GM12878 (cell line): ENCODE measurements at regions not wholly inside any gene's neighbourhood (a gene's known extent, or its start where the extent isn't known, plus 50 kb on each side); places are given as distances from the start of the nearest gene placed in this dataset.

Source experiments
- ATAC-seq: fragments of 200-7000 bp; cut with Tn5 transposase; 3 replicates; pipeline ENCODE4 v1.9.1; 2020; ENCODE audit warnings: mild to moderate bottlenecking, moderate library complexity
- BruUV-seq: library from RNA; stranded (reverse); fragments of 400-500 nt; replicated peaks from 2 replicates; lab custom pipeline; 2021; lab: Mats Ljungman, UMichigan
- CTCF ChIA-PET: fragments of 300-600 bp; sonication (Branson Sonifier 250); formaldehyde crosslinking; extraction: SDS; loops from one replicate; lab custom pipeline; 2021; ENCODE audit warnings: inconsistent platforms; lab: Yijun Ruan, JAX
- POLR2A ChIA-PET: fragments of 350-600 bp; formaldehyde crosslinking; extraction: SDS; loops from one replicate; lab custom pipeline; 2021; ENCODE audit warnings: inconsistent platforms; lab: Charles Lee
- RAD21 ChIA-PET: fragments of 300-600 bp; sonication (Branson Sonifier 250); formaldehyde crosslinking; loops from one replicate; lab custom pipeline; 2023; ENCODE audit warnings: antibody characterized with exemption; ENCODE audit not compliant: unreplicated experiment; lab: Charles Lee
- SMC1A ChIA-PET: fragments of 300-600 bp; sonication (Branson Sonifier 250); formaldehyde crosslinking; loops from one replicate; lab custom pipeline; 2023; ENCODE audit not compliant: unreplicated experiment, uncharacterized antibody; lab: Charles Lee
- DNase-seq: peaks from one replicate; pipeline ENCODE4 v3.0.0-alpha.2; 2011; ENCODE audit warnings: low read depth, low spot score
- FAIRE-seq: peaks from 3 replicates; lab custom pipeline; 2011; peaks lifted over from hg19 to GRCh38; lab: Jason Lieb, UNC
- H2AFZ ChIP-seq: 2 replicates; pipeline ENCODE4 v1.6.0; 2011; ENCODE audit warnings: low read depth, low read length, control low read depth; ENCODE audit not compliant: control insufficient read depth
- H3K27ac ChIP-seq: 2 replicates; pipeline ENCODE4 v1.5.1; 2011; ENCODE audit warnings: control low read depth; ENCODE audit not compliant: control insufficient read depth, insufficient read depth
- H3K27me3 ChIP-seq, 2 experiments: replicated peaks in 1 of 2; 2 replicates each; pipeline versions ENCODE4 v1.6.0 to v1.6.1; 2011; ENCODE audit warnings: low read length in 1 of 2; ENCODE audit not compliant: control insufficient read depth in 2 of 2, insufficient read depth in 2 of 2
- H3K36me3 ChIP-seq, 2 experiments: 2 replicates each; pipeline ENCODE4 v1.5.1; 2011; ENCODE audit warnings: low read length in 1 of 2; ENCODE audit not compliant: control insufficient read depth in 2 of 2, insufficient read depth in 2 of 2
- H3K4me1 ChIP-seq: 2 replicates; pipeline ENCODE4 v1.6.1; 2011; ENCODE audit warnings: mild to moderate bottlenecking, low read length, moderate library complexity, mixed read lengths; ENCODE audit not compliant: control insufficient read depth, insufficient read depth
- H3K4me2 ChIP-seq: 2 replicates; pipeline ENCODE4 v1.6.0; 2011; ENCODE audit warnings: control low read depth; ENCODE audit not compliant: control insufficient read depth, insufficient read depth
- H3K4me3 ChIP-seq: fragments of 200-600 bp; sonication (generic); 2 replicates; pipeline ENCODE4 v1.5.1; 2016
- H3K79me2 ChIP-seq: 2 replicates; pipeline ENCODE4 v1.6.0; 2011; ENCODE audit warnings: low read length; ENCODE audit not compliant: control insufficient read depth, insufficient read depth
- H3K9ac ChIP-seq: 2 replicates; pipeline ENCODE4 v1.8.0; 2011; ENCODE audit warnings: low read length, control low read depth, mixed read lengths; ENCODE audit not compliant: control insufficient read depth, insufficient read depth
- H3K9me3 ChIP-seq: replicated peaks from 3 replicates; pipeline ENCODE4 v1.5.1; 2011; ENCODE audit warnings: mild to moderate bottlenecking, low read length; ENCODE audit not compliant: control insufficient read depth, insufficient read depth
- H4K20me1 ChIP-seq: 2 replicates; pipeline ENCODE4 v1.6.0; 2011; ENCODE audit not compliant: control insufficient read depth, insufficient read depth
- CBX3 ChIP-seq: fragments of 200-600 bp; sonication (generic); IDR thresholded peaks from 2 replicates; pipeline ENCODE4 v1.6.1; 2016; ENCODE audit warnings: low read depth, borderline replicate concordance
- CEBPZ ChIP-seq: fragments of 150-350 bp; IDR thresholded peaks from 2 replicates; pipeline ENCODE4 v1.6.1; 2016; ENCODE audit warnings: low read depth, low read length
- CHD1 ChIP-seq: IDR thresholded peaks from 2 replicates; pipeline ENCODE4 v1.6.1; 2012; ENCODE audit warnings: low read depth, low read length, improper control_type of control experiment
- EP300 ChIP-seq, 2 experiments: fragments of 150-350 bp in 1 of 2; IDR thresholded peaks; 2 replicates each; pipeline ENCODE4 v1.6.1; 2011 to 2012; ENCODE audit warnings: low read depth in 2 of 2, low read length in 2 of 2, borderline replicate concordance in 1 of 2, improper control_type of control experiment in 1 of 2, inconsistent platforms in 1 of 2; ENCODE audit not compliant: control insufficient read depth in 1 of 2
- ESRRA ChIP-seq: IDR thresholded peaks from 2 replicates; pipeline ENCODE4 v1.6.1; 2012; ENCODE audit warnings: mild to moderate bottlenecking, low read length, improper control_type of control experiment
- FOS ChIP-seq: IDR thresholded peaks from 3 replicates; pipeline ENCODE4 v1.6.1; 2011; ENCODE audit warnings: borderline replicate concordance; ENCODE audit not compliant: insufficient read length; ENCODE audit errors: extremely low read depth
- HDAC6 ChIP-seq: fragments of 200-600 bp; sonication (generic); IDR thresholded peaks from one replicate; pipeline ENCODE4 v1.8.0; 2017; ENCODE audit warnings: antibody characterized with exemption; ENCODE audit not compliant: unreplicated experiment
- IKZF1 ChIP-seq: fragments of 450-650 bp; conservative IDR thresholded peaks from 2 replicates; pipeline ENCODE4 v1.6.1; 2017; ENCODE audit warnings: antibody characterized with exemption, mild to moderate bottlenecking
- KDM1A ChIP-seq: fragments of 200-600 bp; sonication (generic); IDR thresholded peaks from 2 replicates; pipeline ENCODE4 v1.6.1; 2016; ENCODE audit warnings: borderline replicate concordance
- MTA2 ChIP-seq: fragments of 450-650 bp; IDR thresholded peaks from 2 replicates; pipeline ENCODE4 v1.6.1; 2016; ENCODE audit warnings: low read depth, mild to moderate bottlenecking, moderate library complexity
- NFYB ChIP-seq: IDR thresholded peaks from 2 replicates; pipeline ENCODE4 v1.6.1; 2011; ENCODE audit warnings: low read depth, mild to moderate bottlenecking, low read length, improper control_type of control experiment, moderate library complexity; ENCODE audit not compliant: insufficient read depth
- NR2C2 ChIP-seq: IDR thresholded peaks from 2 replicates; pipeline ENCODE4 v1.6.1; 2011; ENCODE audit warnings: borderline replicate concordance, low read depth; ENCODE audit not compliant: control insufficient read depth, insufficient read length
- PKNOX1 ChIP-seq: fragments of 450-650 bp; IDR thresholded peaks from 2 replicates; pipeline ENCODE4 v1.6.1; 2016; ENCODE audit warnings: mild to moderate bottlenecking
- SP1 ChIP-seq: IDR thresholded peaks from one replicate; pipeline ENCODE4 v1.6.1; 2011; ENCODE audit warnings: low read depth, low read length
- SPI1 ChIP-seq: IDR thresholded peaks from 2 replicates; pipeline ENCODE4 v1.6.1; 2011; ENCODE audit warnings: low read depth, mild to moderate bottlenecking, low read length, moderate library complexity, borderline replicate concordance; ENCODE audit not compliant: insufficient read depth
- SRF ChIP-seq, 2 experiments: IDR thresholded peaks; 2 replicates each; pipeline ENCODE4 v1.6.1; 2011; ENCODE audit warnings: low read depth in 2 of 2, low read length in 2 of 2, mild to moderate bottlenecking in 1 of 2, moderate library complexity in 1 of 2
- STAT3 ChIP-seq: IDR thresholded peaks from 2 replicates; pipeline ENCODE4 v1.6.1; 2011; ENCODE audit warnings: low read depth, low read length, improper control_type of control experiment
- TCF7 ChIP-seq: IDR thresholded peaks from 2 replicates; pipeline ENCODE4 v1.6.1; 2014; ENCODE audit warnings: antibody characterized with exemption, borderline replicate concordance
- WGBS: methylation state at CpG from one replicate; pipeline ENCODE4 v1.1.6; 2016; ENCODE audit warnings: low lambda C conversion rate; ENCODE audit not compliant: insufficient replicate concordance, insufficient coverage; ENCODE audit errors: missing lambda C conversion rate; 5-methylcytosine and 5-hydroxymethylcytosine counted together
- in situ Hi-C: fragments of 300-500 bp; cut with MboI; formaldehyde crosslinking; loops from 9 replicates; pipeline ENCODE4 v1.14.3; 2018; ENCODE audit warnings: mixed read lengths
- intact Hi-C: fragments of 100-400 bp; cut with micrococcal nuclease; formaldehyde crosslinking; loops from one replicate; pipeline ENCODE4 v1.14.2; 2022; ENCODE audit not compliant: unreplicated experiment

GRCh38 chr7:106545275-106545674 lies 115.7 kb downstream of the CCDC71L start (continued):
- TF ChIP-seq MTA2 (peak; percentile 14; the same call in 1 of the 2 replicates), CHD1 (no peak), NFYB (no peak), PKNOX1 (peak; percentile 20; the same call in 1 of the 2 replicates), IKZF1 (peak; percentile 45; the same call in 1 of the 2 replicates)

- ChIA-PET CTCF (interaction anchor here (0.6 to 9.7 kb wide), 40 partner anchors 9 to 609 kb away, joined by 3 to 171 read pairs (median 5); partner anchors contain the start of gene CCDC71L), POLR2A (interaction anchor here (0.6 to 1.5 kb wide), 6 partner anchors 9 to 1815 kb away, joined by 3 to 9 read pairs (median 3); partner anchors contain the start of gene CCDC71L), RAD21 (interaction anchor here (0.6 to 4.9 kb wide), 25 partner anchors 9 to 365 kb away, joined by 3 to 91 read pairs (median 5); partner anchors contain the start of gene CCDC71L), SMC1A (interaction anchor here (0.6 to 9.2 kb wide), 37 partner anchors 9 to 607 kb away, joined by 3 to 148 read pairs (median 5); partner anchors contain the start of gene CCDC71L)
- Histone ChIP-seq H3K36me3 (no peaks in the 10 kb centered on the region), H4K20me1 (no peaks in the 10 kb centered on the region), H3K4me2 (no peak overlapping the region), H3K79me2 (no peaks in the 10 kb centered on the region), H3K4me1 (no peaks in the 10 kb centered on the region; the same call in 1 of the 2 replicates), H3K27me3 (no peaks in the 10 kb centered on the region), H3K4me3 (no peak overlapping the region), H2AFZ (no peak overlapping the region), H3K9me3 (no peaks in the 10 kb centered on the region; the same call in 2 of the 3 replicates), H3K9ac (no peak overlapping the region), H3K27ac (no peak overlapping the region)
- no TSS peak for BruUV-seq
- in situ Hi-C loops (loop anchor here (5.0 kb wide), 1 partner anchor 114 kb away; no protein-coding TSS in a partner anchor), intact Hi-C loops (loop anchor here (2.0 kb wide), 1 partner anchor 366 kb away; no protein-coding TSS in a partner anchor)
- FAIRE-seq: no peak
- no peak for ATAC-seq
- no peak for DNase-seq
- WGBS: 27% methylated on average over 3 of the region's 3 CpGs
- TF ChIP-seq TCF7: no peak
- TF ChIP-seq FOS: no peak
- no peak for TF ChIP-seq SRF (IDR thresholded peaks at IDR 0.05; ENCODE audit: low read depth in 2 of 2, low read length in 2 of 2)
- TF ChIP-seq ESRRA: no peak
- no peak for TF ChIP-seq CBX3
- TF ChIP-seq NR2C2: no peak
- TF ChIP-seq MTA2: no peak
- TF ChIP-seq SP1: no peak
- no peak for TF ChIP-seq CHD1
- TF ChIP-seq SPI1: no peak
- TF ChIP-seq EP300 (IDR thresholded peaks at IDR 0.05; ENCODE audit: borderline replicate concordance in 1 of 2, control insufficient read depth in 1 of 2, low read depth in 2 of 2, low read length in 2 of 2): no peak
- no peak for TF ChIP-seq HDAC6
- no peak for TF ChIP-seq KDM1A
- no peak for TF ChIP-seq CEBPZ
- no peak for TF ChIP-seq NFYB
- no peak for TF ChIP-seq STAT3
These were observed 117.7 kb downstream of the CCDC71L start for GRCh38 chr7:106543221-106543757.
